ENCODE measurements at regions not wholly inside any gene's neighbourhood (a gene's known extent, or its start where the extent isn't known, plus 50 kb on each side); places are given as distances from the start of the nearest gene placed in this dataset.

DNA sequence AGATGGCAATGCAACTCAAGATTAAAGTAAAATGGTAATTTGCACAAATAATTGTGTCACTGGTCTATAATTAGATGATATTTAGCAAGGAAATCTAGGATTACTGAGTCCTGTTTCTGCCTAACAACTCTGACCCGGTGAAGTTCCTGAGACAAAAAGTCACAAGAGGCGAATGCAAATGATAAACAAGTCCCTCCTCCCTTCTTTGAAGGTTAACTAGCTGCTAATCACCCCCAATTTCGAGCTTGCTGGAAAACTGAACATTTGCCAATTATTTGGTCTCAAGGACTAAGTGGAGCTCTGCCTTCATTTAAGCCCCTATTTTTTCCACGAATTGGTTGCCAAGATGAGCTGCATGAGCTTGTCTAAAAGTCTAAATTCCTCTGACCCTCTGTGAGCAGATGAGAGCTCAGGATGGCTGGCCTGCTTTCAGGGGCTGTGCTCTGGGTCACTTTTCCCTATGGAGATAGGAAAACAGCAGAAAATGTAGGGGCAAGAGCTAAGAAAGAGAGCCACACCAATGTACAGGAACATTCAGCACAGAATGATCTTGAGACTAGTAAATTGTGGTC lies 127.3 kb downstream of the MBL2 start:
- no peak for DNase-seq (ENCODE audit: low spot score)

DNA sequence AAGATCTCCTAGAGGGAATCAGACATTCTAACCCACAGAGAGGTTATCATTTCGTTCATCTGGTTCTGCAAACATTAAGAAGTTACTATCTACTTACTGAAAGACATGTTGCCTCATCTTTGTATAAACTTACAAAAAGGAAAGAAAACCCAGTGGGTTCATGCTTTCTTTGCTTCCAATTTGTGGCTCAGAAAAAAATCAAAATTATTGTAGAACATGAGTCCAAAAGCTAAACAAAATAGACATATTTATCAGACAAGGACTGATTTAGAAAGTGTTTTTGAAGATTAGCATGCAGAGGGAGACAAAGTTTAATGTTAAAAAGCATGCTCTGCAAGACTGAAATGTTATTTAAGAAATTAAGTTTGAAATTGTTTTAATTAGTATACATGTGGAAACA lies 123.1 kb downstream of the MBL2 start:
- no peak for DNase-seq (ENCODE audit: low spot score)

DNA sequence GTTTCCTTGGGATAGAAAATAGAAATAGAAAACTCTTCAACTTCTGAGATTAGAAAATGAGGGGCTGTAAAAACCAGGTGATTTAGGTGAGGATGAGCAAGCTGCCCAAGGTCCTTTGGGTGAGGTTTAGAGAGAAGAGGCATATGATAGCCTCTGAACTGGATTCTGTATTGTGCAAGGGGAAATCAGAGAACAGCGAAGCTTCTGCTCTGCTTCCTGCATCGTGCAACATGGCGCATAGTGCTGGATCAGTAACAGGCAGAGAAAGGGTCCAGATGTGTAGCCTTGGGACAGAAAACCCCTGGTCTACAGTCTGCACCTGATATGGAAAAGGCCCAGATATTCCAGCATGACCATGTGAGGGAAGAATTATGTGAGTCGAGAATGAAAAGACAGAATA lies 121.7 kb downstream of the MBL2 start:
- no peak for DNase-seq (ENCODE audit: low spot score)

DNA sequence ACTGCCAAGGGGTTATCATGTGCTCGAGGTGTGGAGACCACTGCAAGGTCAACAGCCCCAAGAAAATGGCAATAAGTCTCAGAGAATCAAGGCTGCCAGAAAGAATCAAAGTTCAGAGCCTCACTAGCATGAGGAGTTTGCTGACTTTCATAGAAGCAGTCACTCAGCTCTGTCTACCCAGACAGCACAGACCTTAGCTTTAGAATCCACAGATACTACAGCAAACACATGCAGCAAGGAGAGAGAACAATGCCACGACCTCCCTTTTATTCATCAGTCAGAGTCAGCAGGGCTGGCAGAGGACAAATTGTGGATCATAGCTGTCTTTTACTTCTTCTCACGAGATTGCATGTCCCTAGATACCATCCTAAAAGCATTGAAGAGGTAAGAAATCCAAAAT lies 121.3 kb downstream of the MBL2 start:
- DNase-seq (ENCODE audit: low spot score), result no peak

DNA sequence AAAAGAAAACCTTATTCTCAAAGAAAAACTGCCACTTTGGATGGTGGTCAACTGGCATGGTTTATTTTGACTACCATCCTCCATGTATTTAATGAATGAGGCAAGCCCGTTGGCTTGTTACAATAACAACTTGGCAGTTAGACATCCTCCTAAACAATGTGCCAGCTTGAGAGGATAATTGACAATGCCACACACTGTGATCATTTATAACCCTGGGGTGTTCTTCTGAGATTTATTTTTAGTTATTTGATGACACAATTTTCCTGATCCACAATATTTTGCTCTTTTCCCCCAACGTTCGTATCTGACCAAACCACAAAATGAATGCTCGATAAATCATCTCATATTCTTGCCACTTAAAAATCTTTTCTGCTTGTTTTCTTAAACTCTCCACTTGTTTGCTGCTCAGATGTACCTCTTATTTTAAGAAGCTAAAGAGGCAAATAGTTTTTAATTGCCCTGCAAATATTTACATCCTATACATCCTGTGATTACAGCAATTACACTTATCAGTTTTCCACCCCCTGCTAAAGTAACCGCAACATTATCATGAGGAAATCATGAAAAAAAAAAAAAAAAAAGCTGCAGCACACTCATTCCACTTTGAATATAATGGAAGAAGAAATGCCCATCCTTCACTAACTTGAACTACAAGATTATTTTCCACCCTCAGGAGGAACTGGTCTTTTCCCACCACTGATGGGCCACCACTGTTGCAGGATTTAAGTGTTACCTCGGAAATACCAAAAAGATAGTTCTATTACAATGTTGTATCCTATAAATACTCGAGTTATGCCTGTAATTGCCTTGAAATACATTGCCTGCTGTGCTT lies 119.9 kb downstream of the MBL2 start:
- DNase-seq (ENCODE audit: low spot score), result no peak

DNA sequence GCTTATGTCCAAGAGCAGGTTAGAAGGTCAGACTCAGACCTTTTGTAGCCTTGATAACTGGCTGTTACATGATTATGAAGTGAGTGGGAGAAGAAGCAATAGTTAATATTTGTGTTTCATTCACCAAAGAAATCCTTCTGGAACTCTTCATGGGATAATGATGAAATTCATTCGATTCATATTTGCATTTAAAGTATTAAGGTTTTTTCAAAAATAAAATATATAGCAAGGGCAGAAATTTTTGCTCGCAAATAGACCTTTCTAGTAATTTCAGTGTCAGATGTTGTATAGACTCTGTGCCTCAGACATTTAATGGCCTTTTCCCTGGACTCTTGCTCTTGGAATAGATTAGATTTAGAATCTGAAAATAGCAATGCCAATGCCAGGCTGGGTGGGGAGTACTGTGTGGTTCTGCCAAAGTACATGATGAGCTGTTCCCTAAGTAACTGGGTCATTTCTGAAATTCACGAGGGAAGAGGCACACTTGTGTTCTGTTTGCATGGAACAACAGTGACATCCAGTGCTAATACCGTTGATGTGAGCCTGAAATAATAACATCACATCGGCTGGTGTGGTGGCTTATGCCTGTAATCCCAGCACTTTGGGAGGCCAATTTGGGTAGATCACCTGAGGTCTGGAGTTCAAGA lies 119.2 kb downstream of the MBL2 start:
- no peak for DNase-seq (ENCODE audit: low spot score)

DNA sequence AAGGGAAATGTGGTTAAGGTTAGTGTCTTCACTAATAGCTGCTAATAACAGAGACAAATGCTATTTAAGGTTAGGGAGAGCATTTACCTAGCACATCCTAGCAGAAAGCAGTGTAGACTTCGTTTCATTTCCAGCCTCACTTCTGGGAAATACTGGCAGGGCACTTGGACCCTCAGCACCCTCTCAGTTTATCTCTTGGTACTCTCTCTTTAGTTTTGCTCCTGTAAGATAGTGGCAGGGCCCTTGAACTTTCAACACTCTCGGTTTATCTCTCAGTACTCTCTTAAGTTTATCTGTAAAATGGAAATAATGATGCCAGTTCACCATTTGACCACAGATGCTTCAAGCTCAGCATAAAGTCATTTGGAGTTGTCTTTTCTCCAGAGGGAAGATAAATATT lies 118.4 kb downstream of the MBL2 start:
- DNase-seq (ENCODE audit: low spot score), result no peak

DNA sequence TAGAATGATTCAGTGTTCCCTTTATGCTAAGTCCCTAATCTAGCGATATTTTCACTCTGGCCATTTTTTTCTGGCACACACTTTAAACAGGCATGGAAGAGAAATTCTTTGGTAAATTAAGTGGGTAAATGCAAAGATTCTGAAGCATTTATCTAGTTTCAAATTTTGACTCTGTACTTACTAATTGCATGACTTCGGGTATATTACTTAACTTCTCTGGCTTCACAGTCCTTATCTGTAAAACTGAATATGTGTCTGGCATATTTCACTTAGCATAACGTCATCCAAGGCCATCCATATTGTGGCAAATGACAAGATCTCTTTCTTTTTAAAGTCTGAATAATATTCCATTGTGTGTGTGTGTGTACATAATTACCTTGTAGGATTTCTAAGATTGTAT lies 114.5 kb downstream of the MBL2 start:
- DNase-seq (ENCODE audit: low spot score), result no peak

DNA sequence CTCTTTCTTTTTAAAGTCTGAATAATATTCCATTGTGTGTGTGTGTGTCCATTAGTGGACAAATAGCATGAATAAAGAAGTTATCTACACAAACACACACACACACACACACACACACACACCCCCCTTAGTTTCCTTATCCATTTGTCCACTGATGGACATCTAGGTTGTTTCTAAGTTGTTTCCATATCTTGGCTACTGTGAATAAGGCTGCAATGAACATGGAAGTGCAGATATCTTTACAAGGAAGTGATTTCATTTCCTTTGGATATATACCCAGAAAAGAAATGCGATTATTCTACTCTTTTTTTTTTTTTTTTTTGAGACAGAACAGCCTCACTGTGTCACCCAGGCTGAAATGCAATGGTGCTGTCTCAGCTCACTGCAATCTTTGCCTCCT lies 113.5 kb downstream of the MBL2 start:
- DNase-seq (ENCODE audit: low spot score), result no peak

DNA sequence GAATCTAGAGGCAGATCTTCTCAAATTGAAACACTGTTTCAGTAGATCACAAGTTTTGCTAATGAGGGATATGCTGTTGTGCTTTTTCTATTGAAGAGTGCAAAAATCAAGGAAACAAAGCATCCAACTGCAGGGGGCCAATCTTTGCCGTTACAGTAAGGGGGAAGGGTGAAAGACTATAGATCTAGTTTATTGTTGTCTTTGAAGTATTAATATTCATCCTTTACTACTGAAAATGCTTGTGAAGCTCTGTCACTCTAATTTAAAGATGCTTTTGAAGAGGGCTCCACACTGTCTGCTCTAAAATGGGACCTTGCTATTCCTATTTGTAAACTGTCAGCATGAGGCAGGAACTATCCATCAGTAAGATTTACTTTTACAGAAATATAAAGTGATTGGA lies 110.3 kb downstream of the MBL2 start:
- DNase-seq (ENCODE audit: low spot score), result no peak

DNA sequence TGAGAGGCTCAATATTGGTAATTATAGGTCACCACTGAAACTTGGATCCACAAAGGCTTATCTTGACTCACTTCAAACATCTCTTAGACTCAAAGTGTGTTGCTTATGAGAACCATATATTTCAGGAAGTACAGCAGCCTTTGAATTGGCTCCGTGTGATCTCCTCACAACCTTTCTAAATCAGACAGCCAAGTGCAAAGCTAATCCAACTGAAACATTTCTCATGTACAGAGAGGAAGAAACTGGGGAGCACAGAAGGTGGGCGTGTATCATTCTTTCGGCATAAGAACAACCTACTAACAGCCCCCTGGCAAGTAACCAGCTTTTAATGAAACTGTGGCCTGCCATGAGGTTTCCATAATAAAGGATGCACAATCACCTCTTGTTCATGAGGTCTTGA lies 109.4 kb downstream of the MBL2 start:
- no peak for DNase-seq (ENCODE audit: low spot score)

DNA sequence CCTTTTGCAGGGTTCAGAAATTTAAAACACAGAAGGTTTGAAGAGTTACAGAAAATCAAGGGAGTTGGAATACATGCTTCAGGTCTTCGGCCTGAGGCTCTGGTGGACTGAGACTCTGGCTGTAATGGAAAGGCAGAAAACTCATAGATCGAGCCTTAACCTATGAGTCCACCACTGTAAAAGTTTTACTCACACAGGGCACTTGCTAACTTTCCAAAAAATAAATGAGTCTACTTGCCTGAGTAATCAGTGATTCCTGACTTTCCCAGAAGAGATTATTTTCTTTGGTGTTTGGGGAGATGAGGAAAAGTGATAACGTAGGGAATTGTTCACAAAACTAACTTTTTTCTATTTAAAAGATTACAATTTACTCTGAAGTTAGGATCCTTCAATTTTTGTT lies 108.0 kb downstream of the MBL2 start:
- DNase-seq (ENCODE audit: low spot score), result no peak

DNA sequence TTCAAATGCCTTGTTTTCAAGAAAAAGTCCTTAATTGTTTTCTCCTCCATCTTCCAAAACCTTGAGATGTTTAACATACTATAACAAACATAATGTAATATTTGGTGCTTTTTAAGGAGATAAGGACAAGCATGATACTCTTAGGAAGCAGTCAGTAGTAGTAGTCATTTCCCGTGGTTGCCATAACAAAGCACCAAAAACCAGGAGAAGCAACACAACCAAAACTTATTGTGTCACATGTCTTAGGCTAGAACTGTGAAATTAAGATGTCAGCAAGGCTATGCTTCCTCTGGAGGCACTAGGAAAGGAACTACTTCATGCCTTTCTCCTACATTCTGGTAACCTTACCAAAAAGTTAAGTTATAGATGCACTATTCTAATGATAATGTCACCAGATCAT lies 106.8 kb downstream of the MBL2 start:
- DNase-seq (ENCODE audit: low spot score), result no peak

DNA sequence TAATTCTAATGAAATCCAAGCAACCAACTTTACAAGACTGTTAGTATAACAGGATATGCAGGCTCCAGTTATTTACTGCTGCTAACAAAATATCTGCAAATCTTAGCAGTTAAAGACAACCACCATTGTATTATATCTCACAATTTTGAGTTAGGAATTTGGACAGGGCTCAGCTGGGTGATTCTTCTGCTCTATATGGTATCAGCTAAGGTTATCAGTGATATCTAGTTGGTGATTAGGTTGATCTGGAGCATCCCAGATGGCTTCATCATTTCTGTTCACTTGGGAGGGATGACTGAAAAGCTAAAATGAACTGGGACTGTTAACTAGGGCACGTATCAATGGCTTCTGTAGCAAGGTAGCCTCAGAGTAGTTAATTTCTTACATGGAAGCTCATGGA lies 105.7 kb downstream of the MBL2 start:
- no peak for DNase-seq (ENCODE audit: low spot score)

DNA sequence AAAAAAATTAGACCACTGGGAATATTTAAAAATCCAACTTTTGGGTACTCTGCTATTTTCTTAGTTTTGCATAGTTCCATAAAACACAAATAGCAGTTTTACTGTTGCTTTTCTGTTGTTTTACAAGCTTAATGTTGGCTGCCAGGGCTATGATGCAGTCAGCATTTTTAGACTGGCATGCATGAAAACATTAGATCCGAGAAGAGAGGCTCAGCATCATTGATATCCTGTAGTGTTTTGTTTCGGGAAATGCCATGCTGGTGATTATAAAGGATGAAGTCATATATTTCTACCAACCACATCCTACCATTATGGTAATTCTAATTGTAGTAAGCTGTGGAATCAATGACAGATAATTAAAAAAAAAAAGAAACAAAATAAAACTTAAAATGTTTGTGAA lies 104.6 kb downstream of the MBL2 start:
- no peak for DNase-seq (ENCODE audit: low spot score)

DNA sequence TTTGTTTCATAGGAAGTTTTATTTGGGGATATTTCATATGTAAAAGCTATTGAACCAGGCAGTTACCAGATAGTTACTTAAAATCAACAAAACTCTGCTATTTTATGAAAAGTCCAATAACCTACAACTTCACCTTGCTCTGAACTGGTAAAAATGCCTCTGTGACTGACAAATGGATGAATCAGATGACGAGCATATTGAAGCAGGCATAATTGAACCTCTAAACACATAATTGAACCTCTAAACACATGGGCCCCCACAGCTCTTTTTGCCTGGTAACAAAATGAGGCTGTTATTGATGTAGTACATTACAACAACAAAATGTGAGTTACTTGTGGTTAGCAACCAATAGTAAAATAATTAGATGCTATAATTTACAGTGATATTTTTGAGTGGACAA lies 99.7 kb downstream of the MBL2 start:
- DNase-seq (ENCODE audit: low spot score), result no peak

DNA sequence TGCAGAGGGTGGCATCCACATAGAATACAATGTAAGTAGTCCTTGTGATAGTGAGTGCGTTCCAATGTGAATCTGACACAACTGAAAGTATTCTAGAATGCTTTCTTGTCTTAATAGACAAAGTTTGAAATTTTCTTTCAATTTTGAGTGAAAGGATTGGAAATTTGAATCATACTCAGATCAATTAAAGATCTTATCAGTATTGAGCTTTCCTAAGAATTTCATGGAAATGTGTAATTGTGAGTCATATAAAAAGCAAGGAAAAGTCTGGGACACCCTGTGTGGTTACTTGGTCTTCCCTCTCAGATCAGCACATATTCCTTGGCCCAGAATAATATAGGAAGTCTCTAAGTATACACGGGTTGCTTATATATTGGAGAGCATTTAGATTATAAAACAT lies 99.1 kb downstream of the MBL2 start:
- no peak for DNase-seq (ENCODE audit: low spot score)

DNA sequence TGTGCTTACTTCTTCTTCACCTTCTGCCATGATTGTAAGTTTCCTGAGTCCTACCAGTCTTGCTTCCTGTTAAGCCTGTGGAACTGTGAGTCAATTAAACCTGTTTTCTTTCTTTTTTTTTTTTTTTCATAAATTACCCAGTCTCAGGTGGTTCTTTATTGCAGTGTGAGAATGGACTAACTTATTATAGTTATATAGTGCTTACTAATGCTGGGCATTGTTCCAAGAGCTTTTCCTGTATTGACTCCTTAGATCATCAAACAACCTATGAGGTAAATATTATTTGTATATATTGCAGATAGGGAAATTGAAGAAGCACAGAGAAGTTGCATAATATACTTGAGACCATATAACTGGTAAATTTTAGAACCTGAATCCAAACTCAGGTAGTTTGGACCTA lies 98.1 kb downstream of the MBL2 start:
- no peak for DNase-seq (ENCODE audit: low spot score)

DNA sequence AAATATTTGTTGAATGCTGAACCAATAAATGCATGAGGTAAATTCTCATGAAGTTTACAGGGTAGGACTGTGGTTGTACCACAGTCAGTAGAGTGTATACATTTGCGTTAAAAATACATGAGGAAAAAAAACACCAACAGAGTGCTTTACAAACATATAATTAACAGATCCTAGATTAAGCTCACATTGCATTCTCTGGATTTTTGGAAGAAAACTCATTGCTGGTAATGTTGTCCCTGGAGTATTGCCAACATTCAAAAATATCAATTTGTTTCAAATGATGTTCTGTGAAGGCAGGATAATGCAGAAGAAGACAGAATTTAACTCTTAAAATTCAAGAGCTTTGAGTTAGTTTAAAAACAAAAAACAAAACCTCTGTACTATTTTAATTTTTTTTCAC lies 95.5 kb downstream of the MBL2 start:
- no peak for DNase-seq (ENCODE audit: low spot score)

DNA sequence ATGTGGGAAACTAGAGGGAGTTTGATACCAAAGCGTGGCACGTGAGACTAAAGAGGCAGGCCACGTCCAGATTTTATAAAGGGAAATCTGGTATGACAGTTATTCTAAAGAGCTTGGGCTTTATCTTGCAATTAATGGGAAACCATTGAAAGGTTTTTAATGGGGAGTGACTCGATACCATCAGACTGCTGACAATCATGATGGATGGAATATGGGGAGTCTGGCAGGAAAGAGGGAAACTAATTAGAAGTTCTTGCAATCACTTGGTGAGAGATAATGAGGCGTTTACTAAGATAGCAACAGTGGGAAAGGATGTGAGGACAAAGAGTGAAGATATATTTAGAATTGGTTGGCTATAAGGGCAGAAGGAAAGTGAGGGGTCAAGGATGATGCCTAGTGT lies 94.0 kb downstream of the MBL2 start:
- no peak for DNase-seq (ENCODE audit: low spot score)

DNA sequence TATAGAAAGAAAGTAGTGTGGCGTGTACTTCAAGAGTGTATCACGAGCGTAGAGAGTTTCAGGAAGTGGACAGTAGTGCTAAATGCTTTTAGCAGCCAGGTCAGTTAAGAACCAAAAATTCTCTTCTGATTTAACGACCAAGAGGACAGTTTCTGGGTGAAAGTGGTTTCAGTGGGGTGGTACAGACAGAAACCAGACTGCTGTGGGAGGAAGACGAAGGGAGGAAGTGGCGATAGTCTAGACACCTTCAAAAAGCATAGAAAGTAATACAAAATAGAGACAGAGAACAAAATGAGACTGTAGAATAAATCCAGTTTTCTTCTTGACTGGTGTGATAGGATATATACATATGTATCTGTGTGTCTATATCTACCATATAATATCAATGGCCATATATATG lies 93.5 kb downstream of the MBL2 start:
- no peak for DNase-seq (ENCODE audit: low spot score)

DNA sequence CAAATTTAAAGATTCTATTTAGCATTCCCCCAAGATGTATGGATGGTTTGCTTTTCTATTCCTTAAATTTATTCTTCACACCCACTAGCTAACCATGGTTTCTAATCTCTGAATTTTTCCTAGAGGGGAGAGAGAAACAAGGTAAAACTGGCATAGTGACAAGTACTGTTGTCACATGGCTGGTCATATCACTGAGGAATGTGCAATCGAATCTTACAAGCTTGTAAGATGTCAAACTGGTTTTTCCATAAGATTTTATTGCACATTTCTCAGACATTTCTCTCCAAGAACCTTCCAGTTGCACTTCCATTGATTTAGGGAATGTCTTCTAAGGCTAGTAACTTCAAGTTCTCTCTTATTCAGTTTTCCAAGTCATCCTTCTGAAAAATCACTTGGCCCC lies 89.8 kb downstream of the MBL2 start:
- no peak for DNase-seq (ENCODE audit: low spot score)

DNA sequence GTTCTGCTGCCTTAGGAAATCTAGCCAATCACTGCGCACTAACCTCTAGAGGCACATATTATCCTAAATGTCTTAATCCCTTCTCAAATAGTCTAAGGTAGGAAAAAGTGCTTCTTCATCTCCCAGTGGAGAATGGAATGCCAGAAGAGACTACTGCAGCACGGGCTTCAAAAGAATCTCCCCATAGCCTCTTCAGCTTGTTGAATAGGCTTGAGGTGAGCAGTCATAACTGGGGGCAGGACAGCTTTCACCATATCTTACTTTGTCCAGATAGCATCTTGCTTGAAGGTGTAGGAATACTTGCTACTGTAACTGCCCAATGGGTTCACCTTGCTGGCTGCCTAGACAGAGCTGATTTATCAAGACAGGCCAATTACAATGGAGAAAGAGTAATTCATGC lies 88.8 kb downstream of the MBL2 start:
- DNase-seq (ENCODE audit: low spot score), result no peak

DNA sequence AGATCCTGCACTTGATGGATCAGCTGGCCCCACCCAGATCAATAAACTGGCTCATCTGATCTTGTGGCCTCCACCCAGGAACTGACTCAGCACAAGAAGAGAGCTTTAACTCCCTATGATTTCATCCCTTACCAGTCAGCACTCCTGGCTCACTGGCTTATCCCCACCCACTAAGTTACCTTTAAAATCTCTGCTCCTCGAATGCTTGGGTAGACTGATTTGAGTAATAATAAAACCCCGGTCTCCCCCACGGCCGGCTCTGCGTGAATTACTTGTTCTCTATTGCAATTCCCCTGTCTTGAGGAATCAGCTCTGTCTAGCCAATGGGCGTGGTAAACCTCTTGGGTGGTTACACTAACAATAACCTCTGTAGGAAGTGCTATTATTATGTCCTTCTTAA lies 83.7 kb downstream of the MBL2 start:
- DNase-seq (ENCODE audit: low spot score), result no peak
